ENCODE measurements at regions not wholly inside any gene's neighbourhood (a gene's known extent, or its start where the extent isn't known, plus 50 kb on each side); places are given as distances from the start of the nearest gene placed in this dataset.
A peak's percentile ranks its signal among the peaks of the same experiment; 100 is the strongest.

- H3K27ac ChIP-seq (ENCODE audit: low read length): no peak overlapping the region
- no peaks in the 10 kb centered on the region for H4K20me1 ChIP-seq (ENCODE audit: insufficient read depth, low read length)
- TF ChIP-seq CTCF (IDR thresholded peaks at IDR 0.05; ENCODE audit: low read depth, low read length) (no peak), EZH2phosphoT487 (IDR thresholded peaks at IDR 0.05; ENCODE audit: low read depth) (no peak)
- H3K4me2 ChIP-seq (ENCODE audit: low read length): no peak overlapping the region
- H3K9ac ChIP-seq (ENCODE audit: low read length): no peak overlapping the region
- H3K4me3 ChIP-seq (ENCODE audit: low read length): no peak overlapping the region
- H2AFZ ChIP-seq (ENCODE audit: low read depth, low read length): no peak overlapping the region
- no peaks in the 10 kb centered on the region for H3K4me1 ChIP-seq (ENCODE audit: low read length)
- H3K79me2 ChIP-seq (ENCODE audit: low read length): no peaks in the 10 kb centered on the region
- H3K36me3 ChIP-seq (replicated peaks; ENCODE audit: low read depth, low read length): no peaks in the 10 kb centered on the region
- no peaks in the 10 kb centered on the region for H3K9me3 ChIP-seq (ENCODE audit: insufficient read depth, low read length)
- no peaks in the 10 kb centered on the region for H3K27me3 ChIP-seq (ENCODE audit: low read depth, low read length)
These were observed 1442.6 kb downstream of the SLITRK5 start for GRCh38 chr13:89113744-89114143.

- Histone ChIP-seq H3K4me2 (ENCODE audit: low read length) (no peak overlapping the region), H3K9ac (ENCODE audit: low read length) (no peak overlapping the region), H3K79me2 (ENCODE audit: low read length) (no peaks in the 10 kb centered on the region), H3K27ac (ENCODE audit: low read length) (no peak overlapping the region), H4K20me1 (ENCODE audit: insufficient read depth, low read length) (no peaks in the 10 kb centered on the region), H3K36me3 (replicated peaks; ENCODE audit: low read depth, low read length) (no peaks in the 10 kb centered on the region), H3K4me3 (ENCODE audit: low read length) (no peak overlapping the region), H3K9me3 (ENCODE audit: insufficient read depth, low read length) (no peaks in the 10 kb centered on the region), H3K4me1 (ENCODE audit: low read length) (no peaks in the 10 kb centered on the region), H3K27me3 (ENCODE audit: low read depth, low read length) (no peaks in the 10 kb centered on the region), H2AFZ (ENCODE audit: low read depth, low read length) (no peak overlapping the region)
- no peak for TF ChIP-seq EZH2phosphoT487 (IDR thresholded peaks at IDR 0.05; ENCODE audit: low read depth)
- peak; percentile 31; the same call in 1 of the 2 replicates for TF ChIP-seq CTCF (IDR thresholded peaks at IDR 0.05; ENCODE audit: low read depth, low read length)
These were observed 1444.1 kb downstream of the SLITRK5 start for GRCh38 chr13:89115307-89115706.

DNA sequence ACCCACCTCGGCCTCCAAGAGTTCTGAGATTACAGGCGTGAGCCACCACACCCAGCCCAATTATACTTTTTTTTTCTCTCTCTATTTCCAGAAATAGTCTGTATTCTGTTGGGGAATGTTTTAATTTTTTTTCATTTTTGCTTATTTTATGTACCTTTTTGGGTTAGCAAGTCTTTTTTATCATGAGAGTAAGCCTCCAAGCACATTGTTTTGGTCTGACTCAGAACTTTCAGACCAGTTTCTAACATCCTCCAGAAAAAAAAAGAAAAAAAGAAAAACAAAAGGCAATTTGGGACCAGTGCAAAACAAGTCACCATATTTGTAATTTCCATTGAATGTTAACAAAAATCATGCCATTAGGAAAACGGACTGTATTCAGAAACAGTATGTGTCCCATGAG, 1465.5 kb downstream of the SLITRK5 start:
- Histone ChIP-seq H3K4me2 (ENCODE audit: low read length) (no peak overlapping the region), H3K4me1 (ENCODE audit: low read length) (peaks cover 6% of the 10 kb centered on the region), H3K79me2 (ENCODE audit: low read length) (no peaks in the 10 kb centered on the region), H4K20me1 (ENCODE audit: insufficient read depth, low read length) (no peaks in the 10 kb centered on the region), H3K9me3 (ENCODE audit: insufficient read depth, low read length) (no peaks in the 10 kb centered on the region), H3K27ac (ENCODE audit: low read length) (no peak overlapping the region), H3K36me3 (replicated peaks; ENCODE audit: low read depth, low read length) (no peaks in the 10 kb centered on the region), H3K9ac (ENCODE audit: low read length) (no peak overlapping the region), H2AFZ (ENCODE audit: low read depth, low read length) (no peak overlapping the region), H3K4me3 (ENCODE audit: low read length) (no peak overlapping the region), H3K27me3 (ENCODE audit: low read depth, low read length) (no peaks in the 10 kb centered on the region)
- TF ChIP-seq CTCF (IDR thresholded peaks at IDR 0.05; ENCODE audit: low read depth, low read length): no peak
- no peak for TF ChIP-seq EZH2phosphoT487 (IDR thresholded peaks at IDR 0.05; ENCODE audit: low read depth)

GRCh38 chr13:89150362-89150761, 1479.2 kb downstream of the SLITRK5 start:
- no peaks in the 10 kb centered on the region for H3K79me2 ChIP-seq (ENCODE audit: low read length)
- no peaks in the 10 kb centered on the region for H3K36me3 ChIP-seq (replicated peaks; ENCODE audit: low read depth, low read length)
- H2AFZ ChIP-seq (ENCODE audit: low read depth, low read length): no peak overlapping the region
- H4K20me1 ChIP-seq (ENCODE audit: insufficient read depth, low read length): no peaks in the 10 kb centered on the region
- H3K9ac ChIP-seq (ENCODE audit: low read length): no peak overlapping the region
- H3K4me2 ChIP-seq (ENCODE audit: low read length): no peak overlapping the region
- no peaks in the 10 kb centered on the region for H3K4me1 ChIP-seq (ENCODE audit: low read length)
- H3K9me3 ChIP-seq (ENCODE audit: insufficient read depth, low read length): peaks cover 4% of the 10 kb centered on the region; the same call in 1 of the 2 replicates
- H3K27me3 ChIP-seq (ENCODE audit: low read depth, low read length): no peaks in the 10 kb centered on the region
- no peak overlapping the region for H3K27ac ChIP-seq (ENCODE audit: low read length)
- no peak for TF ChIP-seq CTCF (IDR thresholded peaks at IDR 0.05; ENCODE audit: low read depth, low read length)
- TF ChIP-seq EZH2phosphoT487 (IDR thresholded peaks at IDR 0.05; ENCODE audit: low read depth): no peak
- no peak overlapping the region for H3K4me3 ChIP-seq (ENCODE audit: low read length)

All from OCI-LY3 (cell line).